GM19397 (cell line): ENCODE measurements at regions not wholly inside any gene's neighbourhood (a gene's known extent, or its start where the extent isn't known, plus 50 kb on each side); places are given as distances from the start of the nearest gene placed in this dataset.

Experiments used
- ATAC-seq: cut with Tn5 transposase; IDR thresholded peaks from one replicate; pipeline ENCODE4 v1.9.1; 2021; ENCODE audit warnings: mild to moderate bottlenecking, moderate library complexity; ENCODE audit not compliant: unreplicated experiment

- ATAC-seq: no peak
Observed at GRCh38 chr3:168341192-168341815, 245.6 kb upstream of the GOLIM4 start.

GRCh38 chr3:168338161-168338560, 242.4 kb upstream of the GOLIM4 start:
- no peak for ATAC-seq

DNA sequence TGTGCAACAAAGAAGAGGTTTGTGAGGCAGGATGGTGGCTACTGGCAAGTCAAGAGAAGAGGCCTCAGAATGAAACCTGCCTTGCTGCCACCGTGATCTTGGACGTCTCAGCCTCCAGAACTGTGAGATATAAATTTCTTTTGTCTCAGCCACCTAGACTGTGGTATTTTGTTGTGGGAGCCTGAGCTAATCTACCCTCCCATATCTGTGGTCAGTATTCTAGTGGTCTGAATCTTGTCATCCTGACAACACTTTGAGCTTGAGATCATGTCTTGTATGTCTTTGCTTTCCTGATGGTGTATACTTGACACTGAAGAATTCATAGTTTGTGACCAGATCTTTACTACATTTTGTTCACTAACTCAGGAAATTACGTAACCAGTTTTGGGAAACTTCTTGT, 240.6 kb upstream of the GOLIM4 start:
- ATAC-seq: no peak

DNA sequence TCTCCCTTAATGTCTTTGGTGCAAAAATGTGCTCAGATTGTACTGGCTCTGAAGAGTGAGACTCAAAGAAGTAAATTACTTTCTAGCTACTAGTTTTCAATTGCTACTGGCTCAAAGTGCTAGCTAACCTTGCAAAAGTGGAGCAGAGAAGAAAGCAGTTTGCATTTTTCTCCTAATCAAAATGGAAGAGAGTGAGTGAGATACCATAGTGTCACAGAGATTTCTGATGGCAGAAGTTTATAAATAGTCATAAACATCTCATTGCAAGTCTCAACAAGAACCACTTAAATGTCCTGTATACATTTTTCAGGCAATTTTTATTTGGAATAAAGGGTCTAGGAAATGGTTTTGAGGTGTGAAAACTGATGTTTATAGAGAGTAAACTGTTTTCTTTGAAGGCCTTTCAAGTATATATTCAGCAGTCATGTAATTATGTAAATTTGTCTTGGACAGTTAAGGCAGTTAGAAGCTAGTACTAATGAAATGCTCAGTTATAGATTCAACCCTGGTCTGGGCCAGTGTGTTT, 237.7 kb upstream of the GOLIM4 start:
- ATAC-seq: no peak

DNA sequence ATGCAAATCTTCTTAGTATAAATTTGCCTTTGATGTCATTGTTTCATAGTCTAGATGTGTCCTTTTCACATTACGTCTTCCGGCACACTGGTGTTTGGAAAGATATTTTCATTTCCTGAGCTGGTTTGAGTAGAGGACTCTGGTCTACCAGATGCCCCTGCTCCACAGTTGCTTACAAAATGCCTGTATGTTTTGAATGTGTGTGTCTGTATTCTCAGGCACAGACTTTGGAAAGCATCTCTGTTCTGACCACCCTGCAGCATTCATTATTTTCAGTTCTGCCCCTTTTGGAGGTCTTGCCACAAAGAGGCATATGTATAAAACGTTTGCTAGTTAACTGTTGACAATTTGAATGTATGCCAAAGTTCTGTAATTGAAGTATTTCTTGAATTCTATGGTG, 236.0 kb upstream of the GOLIM4 start:
- no peak for ATAC-seq

DNA sequence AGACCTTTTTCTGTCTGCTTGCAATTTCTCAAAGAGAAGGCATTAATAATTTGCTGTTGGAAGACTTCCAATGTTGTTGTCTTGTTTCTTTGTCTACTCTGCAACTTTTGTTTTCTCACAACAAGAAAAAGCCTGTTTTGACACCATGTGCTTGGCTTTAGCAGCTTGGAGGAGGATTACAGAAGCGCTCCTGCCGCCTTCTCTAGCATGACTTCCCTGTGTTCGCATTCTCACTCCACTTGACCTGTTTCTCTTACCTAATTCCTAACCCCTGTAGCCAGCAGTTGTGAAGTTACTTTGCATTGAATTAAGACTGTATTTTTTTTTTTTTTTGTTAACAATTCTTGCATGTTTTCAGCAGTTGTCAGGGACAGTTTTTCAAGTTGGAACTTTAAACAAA, 235.3 kb upstream of the GOLIM4 start:
- ATAC-seq: no peak

GRCh38 chr3:168327856-168328255, 232.1 kb upstream of the GOLIM4 start:
- no peak for ATAC-seq

DNA sequence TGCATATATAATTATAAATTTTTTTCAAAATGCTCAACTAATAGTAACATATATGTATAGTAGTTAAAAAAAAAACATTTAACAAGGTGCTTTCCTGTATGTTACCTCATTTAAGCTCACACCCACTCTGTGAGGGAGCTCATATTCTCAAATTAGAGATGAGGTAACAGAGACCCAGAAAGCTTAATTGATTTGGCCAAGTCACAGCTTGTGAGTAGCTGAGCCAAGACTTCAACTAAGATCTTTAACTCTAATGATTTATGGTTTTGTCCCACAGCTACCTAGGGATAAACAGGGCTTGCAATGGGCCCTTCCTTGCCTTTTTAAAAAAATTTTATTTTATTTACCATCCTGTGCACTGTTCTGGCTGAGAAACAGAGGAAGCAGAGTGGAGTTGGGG, 230.0 kb upstream of the GOLIM4 start:
- no peak for ATAC-seq

GRCh38 chr3:168322941-168323340, 227.2 kb upstream of the GOLIM4 start:
- no peak for ATAC-seq

DNA sequence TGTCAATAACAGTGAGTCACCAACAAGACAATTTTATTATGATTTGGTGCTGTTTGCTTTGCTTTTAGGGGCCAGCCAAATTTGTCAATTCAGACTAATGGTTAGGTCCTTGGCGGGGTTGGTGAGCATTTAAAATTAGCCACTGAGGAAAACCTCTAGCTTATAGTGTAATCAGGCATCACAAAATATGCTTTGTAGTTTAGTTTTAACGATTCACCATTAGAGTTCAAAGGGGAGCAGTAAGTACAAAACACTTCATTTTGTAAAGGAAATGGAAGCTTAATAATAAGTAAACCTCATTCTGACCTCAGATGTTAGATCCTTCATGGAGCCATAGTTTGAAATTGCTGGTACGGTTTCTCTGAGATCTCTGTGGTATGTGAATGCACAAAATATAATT, 218.4 kb upstream of the GOLIM4 start:
- ATAC-seq: no peak

DNA sequence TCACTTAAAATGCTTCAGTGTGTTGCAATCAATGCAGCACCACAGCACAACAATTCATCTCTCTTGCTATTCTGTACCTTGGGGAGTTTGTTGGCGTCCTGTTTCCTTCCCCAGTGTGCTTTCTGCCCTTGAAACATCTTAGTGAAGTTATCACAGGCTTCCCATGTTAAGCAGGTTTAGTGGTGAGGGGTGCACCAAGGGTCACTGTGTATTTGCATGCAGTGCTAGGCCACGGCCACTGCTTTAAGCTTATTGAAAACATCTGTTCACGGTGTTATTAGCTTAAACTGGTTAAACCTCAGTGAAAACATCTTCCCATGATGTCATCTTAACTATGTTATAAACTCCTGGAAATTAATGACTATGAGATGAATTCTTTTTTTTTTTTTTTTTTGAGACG, 217.3 kb upstream of the GOLIM4 start:
- ATAC-seq: no peak

DNA sequence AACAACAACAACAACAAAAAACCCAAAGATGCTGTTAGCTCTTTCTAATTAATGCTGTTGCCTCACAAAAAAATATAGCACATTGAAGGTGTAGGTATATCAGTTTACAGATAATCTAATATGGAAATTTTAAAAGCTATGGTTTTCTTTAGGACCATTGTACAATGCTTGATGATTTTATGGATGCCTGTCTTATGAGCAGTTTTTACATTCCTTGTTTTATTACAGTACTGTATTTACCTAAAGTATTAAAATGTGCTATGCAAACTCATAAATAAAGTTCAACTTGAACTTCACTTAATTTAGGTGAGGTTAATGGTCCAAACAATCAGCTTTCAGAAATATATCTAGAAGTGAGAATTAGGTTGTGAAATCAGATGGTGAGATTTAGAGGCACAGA, 212.2 kb upstream of the GOLIM4 start:
- no peak for ATAC-seq

DNA sequence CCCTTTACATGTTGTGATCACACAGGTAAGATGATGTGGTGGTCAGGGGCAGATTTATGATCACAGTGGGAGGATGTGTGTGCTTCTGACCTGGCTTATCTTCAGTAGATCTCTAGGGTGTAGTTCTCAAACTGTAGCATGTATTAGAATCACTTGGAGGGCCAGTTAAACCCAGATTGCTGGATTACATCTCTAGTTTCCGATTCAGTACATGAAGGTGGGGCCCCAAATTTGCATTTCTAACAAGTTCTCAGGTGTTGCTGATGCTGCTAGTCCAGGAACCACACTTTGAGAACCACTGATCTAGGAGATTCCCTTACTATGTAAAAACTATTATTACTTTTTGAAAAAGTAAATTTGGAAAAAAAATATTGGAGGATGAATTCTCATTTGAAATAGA, 199.3 kb upstream of the GOLIM4 start:
- no peak for ATAC-seq

- ATAC-seq: no peak
Observed at GRCh38 chr3:168292296-168292695, 196.6 kb upstream of the GOLIM4 start.

DNA sequence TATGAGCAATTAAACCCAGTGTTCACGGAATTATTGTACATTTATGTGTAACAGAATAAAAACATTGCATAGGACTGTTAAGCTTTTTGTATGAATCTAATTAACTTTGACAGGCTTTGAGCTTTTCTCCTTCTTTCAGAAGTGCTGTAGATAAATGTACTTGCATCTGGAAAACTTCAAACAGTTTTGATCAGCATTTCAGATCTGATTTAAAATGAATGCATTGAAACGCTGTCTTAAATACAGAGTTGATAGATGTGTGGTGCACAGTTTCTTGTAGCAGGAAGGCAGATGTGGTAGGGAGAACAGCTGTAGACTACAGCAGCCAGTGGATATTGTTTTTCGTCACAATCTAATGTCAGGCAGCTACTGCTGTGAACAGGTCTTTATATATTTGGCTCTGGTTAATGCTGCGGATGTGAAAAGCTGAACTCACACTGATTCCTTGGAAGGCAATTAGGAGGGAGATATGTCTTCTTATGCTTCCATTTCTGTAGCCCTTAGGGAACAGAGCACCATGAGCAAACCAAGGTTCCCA, 193.8 kb upstream of the GOLIM4 start:
- ATAC-seq: no peak

DNA sequence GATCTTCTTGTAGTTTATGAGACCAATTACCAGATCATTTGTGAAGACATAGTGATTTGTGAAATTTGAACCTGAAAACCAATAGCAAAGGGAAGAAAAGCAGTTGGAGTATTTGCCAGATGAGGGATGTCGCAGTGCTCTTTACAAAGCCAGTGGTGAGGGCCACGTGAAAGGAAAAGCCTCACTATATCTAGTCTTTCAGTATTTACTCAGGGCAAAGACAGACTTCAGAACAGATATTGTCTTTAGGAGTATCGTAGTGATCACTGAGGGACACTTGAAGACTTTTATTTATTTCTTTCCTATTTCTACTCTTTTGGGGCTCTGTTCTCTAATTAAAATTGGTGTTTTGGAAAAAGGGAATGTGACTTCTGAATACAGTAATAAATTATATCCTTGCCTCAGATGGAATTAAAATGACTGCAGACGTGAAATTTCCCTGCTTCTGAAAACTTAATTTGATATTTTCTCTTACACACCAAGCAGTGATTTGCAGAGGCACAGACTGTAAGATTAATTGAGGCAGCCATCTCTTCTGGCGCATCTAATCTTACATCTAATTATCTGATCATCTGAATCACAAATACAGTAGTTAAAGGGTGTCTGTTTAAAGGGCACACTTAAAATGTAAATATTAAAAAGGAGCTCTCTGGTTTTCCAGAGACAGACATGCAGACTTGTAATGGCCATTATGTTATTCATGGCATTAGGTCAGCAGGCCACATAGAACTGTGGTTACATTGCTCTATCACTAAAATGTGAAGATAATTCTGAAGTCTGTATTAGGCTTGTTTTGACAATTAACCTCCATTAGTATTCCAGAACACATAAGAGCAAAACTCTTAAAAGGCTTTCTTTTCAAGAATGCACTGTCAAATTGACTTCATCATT, 193.0 kb upstream of the GOLIM4 start:
- no peak for ATAC-seq

GRCh38 chr3:168285506-168285905, 189.8 kb upstream of the GOLIM4 start:
- ATAC-seq: no peak

DNA sequence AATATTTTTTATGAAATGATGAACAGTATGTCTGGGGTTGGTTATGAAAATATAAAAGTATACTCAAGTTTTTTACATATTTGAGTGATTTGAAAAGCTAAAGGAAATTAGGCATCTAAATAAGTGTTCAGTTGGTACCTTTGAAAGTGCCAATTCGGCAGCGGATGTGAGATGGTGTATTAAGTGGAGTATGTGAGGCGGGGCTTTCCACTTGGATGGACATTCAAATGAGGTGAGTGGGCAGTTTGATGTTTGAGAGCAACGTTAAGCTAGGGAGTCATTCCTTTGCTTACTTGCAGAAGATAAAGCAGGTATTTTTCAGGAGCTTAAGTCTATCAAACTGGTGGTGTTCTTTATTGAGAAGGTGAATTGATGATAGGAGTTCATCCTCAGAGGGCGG, 189.0 kb upstream of the GOLIM4 start:
- ATAC-seq: no peak

GRCh38 chr3:168275662-168276061, 179.9 kb upstream of the GOLIM4 start:
- ATAC-seq: no peak

- peak; percentile 71 for ATAC-seq
Observed at GRCh38 chr3:168273917-168274316, 178.2 kb upstream of the GOLIM4 start.

GRCh38 chr3:168273036-168273435, 177.3 kb upstream of the GOLIM4 start:
- no peak for ATAC-seq
